GM12878 (cell line): ENCODE measurements at regions not wholly inside any gene's neighbourhood (a gene's known extent, or its start where the extent isn't known, plus 50 kb on each side); places are given as distances from the start of the nearest gene placed in this dataset.

ENCODE experiments used
- ATAC-seq: fragments of 200-7000 bp; cut with Tn5 transposase; 3 replicates; pipeline ENCODE4 v1.9.1; 2020; ENCODE audit warnings: mild to moderate bottlenecking, moderate library complexity
- BruUV-seq: library from RNA; stranded (reverse); fragments of 400-500 nt; replicated peaks from 2 replicates; lab custom pipeline; 2021; lab: Mats Ljungman, UMichigan
- CTCF ChIA-PET: fragments of 300-600 bp; sonication (Branson Sonifier 250); formaldehyde crosslinking; extraction: SDS; loops from one replicate; lab custom pipeline; 2021; ENCODE audit warnings: inconsistent platforms; lab: Yijun Ruan, JAX
- POLR2A ChIA-PET: fragments of 350-600 bp; formaldehyde crosslinking; extraction: SDS; loops from one replicate; lab custom pipeline; 2021; ENCODE audit warnings: inconsistent platforms; lab: Charles Lee
- RAD21 ChIA-PET: fragments of 300-600 bp; sonication (Branson Sonifier 250); formaldehyde crosslinking; loops from one replicate; lab custom pipeline; 2023; ENCODE audit warnings: antibody characterized with exemption; ENCODE audit not compliant: unreplicated experiment; lab: Charles Lee
- SMC1A ChIA-PET: fragments of 300-600 bp; sonication (Branson Sonifier 250); formaldehyde crosslinking; loops from one replicate; lab custom pipeline; 2023; ENCODE audit not compliant: unreplicated experiment, uncharacterized antibody; lab: Charles Lee
- DNase-seq: peaks from one replicate; pipeline ENCODE4 v3.0.0-alpha.2; 2011; ENCODE audit warnings: low read depth, low spot score
- FAIRE-seq: peaks from 3 replicates; lab custom pipeline; 2011; peaks lifted over from hg19 to GRCh38; lab: Jason Lieb, UNC
- H2AFZ ChIP-seq: 2 replicates; pipeline ENCODE4 v1.6.0; 2011; ENCODE audit warnings: low read depth, low read length, control low read depth; ENCODE audit not compliant: control insufficient read depth
- H3K27ac ChIP-seq: 2 replicates; pipeline ENCODE4 v1.5.1; 2011; ENCODE audit warnings: control low read depth; ENCODE audit not compliant: control insufficient read depth, insufficient read depth
- H3K27me3 ChIP-seq, 2 experiments: replicated peaks in 1 of 2; 2 replicates each; pipeline versions ENCODE4 v1.6.0 to v1.6.1; 2011; ENCODE audit warnings: low read length in 1 of 2; ENCODE audit not compliant: control insufficient read depth in 2 of 2, insufficient read depth in 2 of 2
- H3K36me3 ChIP-seq, 2 experiments: 2 replicates each; pipeline ENCODE4 v1.5.1; 2011; ENCODE audit warnings: low read length in 1 of 2; ENCODE audit not compliant: control insufficient read depth in 2 of 2, insufficient read depth in 2 of 2
- H3K4me1 ChIP-seq: 2 replicates; pipeline ENCODE4 v1.6.1; 2011; ENCODE audit warnings: mild to moderate bottlenecking, low read length, moderate library complexity, mixed read lengths; ENCODE audit not compliant: control insufficient read depth, insufficient read depth
- H3K4me2 ChIP-seq: 2 replicates; pipeline ENCODE4 v1.6.0; 2011; ENCODE audit warnings: control low read depth; ENCODE audit not compliant: control insufficient read depth, insufficient read depth
- H3K4me3 ChIP-seq: fragments of 200-600 bp; sonication (generic); 2 replicates; pipeline ENCODE4 v1.5.1; 2016
- H3K79me2 ChIP-seq: 2 replicates; pipeline ENCODE4 v1.6.0; 2011; ENCODE audit warnings: low read length; ENCODE audit not compliant: control insufficient read depth, insufficient read depth
- H3K9ac ChIP-seq: 2 replicates; pipeline ENCODE4 v1.8.0; 2011; ENCODE audit warnings: low read length, control low read depth, mixed read lengths; ENCODE audit not compliant: control insufficient read depth, insufficient read depth
- H3K9me3 ChIP-seq: replicated peaks from 3 replicates; pipeline ENCODE4 v1.5.1; 2011; ENCODE audit warnings: mild to moderate bottlenecking, low read length; ENCODE audit not compliant: control insufficient read depth, insufficient read depth
- H4K20me1 ChIP-seq: 2 replicates; pipeline ENCODE4 v1.6.0; 2011; ENCODE audit not compliant: control insufficient read depth, insufficient read depth
- CUX1 ChIP-seq: IDR thresholded peaks from 2 replicates; pipeline ENCODE4 v1.6.1; 2012; ENCODE audit warnings: improper control_type of control experiment, low read depth, low read length; ENCODE audit not compliant: insufficient replicate concordance
- JUND ChIP-seq: IDR thresholded peaks from 2 replicates; pipeline ENCODE4 v1.6.1; 2012; ENCODE audit warnings: low read depth, mild to moderate bottlenecking, low read length, improper control_type of control experiment, moderate library complexity
- LARP7 ChIP-seq: fragments of 450-650 bp; IDR thresholded peaks from 2 replicates; pipeline ENCODE4 v1.6.1; 2017; ENCODE audit warnings: mild to moderate bottlenecking
- POU2F2 ChIP-seq: IDR thresholded peaks from 3 replicates; pipeline ENCODE4 v1.6.1; 2011; ENCODE audit warnings: low read depth, mild to moderate bottlenecking, low read length, borderline replicate concordance
- RAD51 ChIP-seq: fragments of 450-650 bp; IDR thresholded peaks from 2 replicates; pipeline ENCODE4 v1.6.1; 2016; ENCODE audit warnings: moderate library complexity, mild to moderate bottlenecking, inconsistent platforms
- RB1 ChIP-seq: fragments of 450-650 bp; formaldehyde crosslinking; IDR thresholded peaks from 2 replicates; pipeline ENCODE4 v1.6.1; 2017; ENCODE audit warnings: mild to moderate bottlenecking, borderline replicate concordance
- SKIL ChIP-seq: fragments of 450-650 bp; IDR thresholded peaks from 2 replicates; pipeline ENCODE4 v1.6.1; 2017; ENCODE audit warnings: mild to moderate bottlenecking, low read depth, inconsistent platforms; ENCODE audit not compliant: poor library complexity, severe bottlenecking
- USF1 ChIP-seq: IDR thresholded peaks from 2 replicates; pipeline ENCODE4 v1.6.1; 2011; ENCODE audit warnings: borderline replicate concordance, low read depth, mild to moderate bottlenecking, moderate library complexity, mixed read lengths, low read length; ENCODE audit not compliant: insufficient read depth; ENCODE audit errors: extremely low read length
- WGBS: methylation state at CpG from one replicate; pipeline ENCODE4 v1.1.6; 2016; ENCODE audit warnings: low lambda C conversion rate; ENCODE audit not compliant: insufficient replicate concordance, insufficient coverage; ENCODE audit errors: missing lambda C conversion rate; 5-methylcytosine and 5-hydroxymethylcytosine counted together
- in situ Hi-C: fragments of 300-500 bp; cut with MboI; formaldehyde crosslinking; loops from 9 replicates; pipeline ENCODE4 v1.14.3; 2018; ENCODE audit warnings: mixed read lengths
- intact Hi-C: fragments of 100-400 bp; cut with micrococcal nuclease; formaldehyde crosslinking; loops from one replicate; pipeline ENCODE4 v1.14.2; 2022; ENCODE audit not compliant: unreplicated experiment
- TF ChIP-seq, protein P1 (sequence below): fragments of 450-650 bp; IDR thresholded peaks from 2 replicates; pipeline ENCODE4 v1.6.1; 2016; ENCODE audit warnings: mild to moderate bottlenecking, moderate library complexity, borderline replicate concordance

DNA sequence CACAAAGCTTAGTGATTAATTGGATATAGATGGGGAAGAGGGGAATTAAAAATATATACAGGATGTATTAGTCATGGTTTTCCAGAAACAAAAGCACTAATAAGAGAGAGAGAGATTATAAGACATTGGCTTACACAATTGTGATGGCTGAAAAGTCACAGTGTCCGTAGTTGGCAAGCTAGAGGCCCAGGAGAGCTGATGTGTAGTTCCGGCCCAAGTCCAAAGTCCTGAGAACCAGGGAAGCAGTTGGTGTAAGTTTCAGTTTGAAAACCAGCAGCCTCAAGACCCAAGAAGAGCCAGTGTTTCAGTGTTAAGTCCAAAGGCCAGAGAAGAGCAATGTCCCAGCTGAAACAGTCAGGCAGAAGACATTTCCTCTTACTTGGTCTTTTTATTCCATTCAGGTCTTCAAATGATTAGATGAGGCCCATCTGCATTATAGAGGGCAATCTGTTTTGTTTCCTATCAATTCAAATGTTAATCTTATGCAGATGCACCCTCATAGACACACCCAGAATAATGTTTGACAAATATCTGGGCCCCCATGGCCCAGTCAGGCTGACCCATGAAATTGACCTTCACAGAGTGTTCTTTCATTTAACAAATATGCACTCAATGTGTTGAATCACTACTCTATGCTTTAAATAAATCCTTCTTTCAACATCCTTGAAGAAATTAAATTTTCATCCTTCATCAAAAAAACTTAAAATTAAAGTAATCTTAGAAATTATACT, 67.2 kb upstream of the DIO2 start:
- no peaks in the 10 kb centered on the region for H3K36me3 ChIP-seq
- H3K4me1 ChIP-seq = no peaks in the 10 kb centered on the region
- RAD21 ChIA-PET = interaction anchor here (1.0 kb wide), 1 partner anchor 13 kb away, joined by 3 read pairs; no protein-coding TSS in a partner anchor
- POLR2A ChIA-PET = no interaction called here
- H3K27me3 ChIP-seq = no peaks in the 10 kb centered on the region
- no peaks in the 10 kb centered on the region for H3K79me2 ChIP-seq
- no peak overlapping the region for H3K27ac ChIP-seq
- H4K20me1 ChIP-seq = no peaks in the 10 kb centered on the region
- peak; percentile 34; the same call in 2 of the 3 replicates for ATAC-seq
- intact Hi-C loops (no loop called here), in situ Hi-C loops (no loop called here)
- H3K9me3 ChIP-seq = no peaks in the 10 kb centered on the region
- no TSS peak for BruUV-seq
- H3K9ac ChIP-seq = no peak overlapping the region
- SMC1A ChIA-PET = no interaction called here
- CTCF ChIA-PET = no interaction called here
- no peak for DNase-seq
- WGBS = 0% methylated on average over 2 of the region's 2 CpGs
- no peak overlapping the region for H3K4me2 ChIP-seq
- H3K4me3 ChIP-seq = no peak overlapping the region
- no peak overlapping the region for H2AFZ ChIP-seq
- no peak for FAIRE-seq
- TF ChIP-seq RAD51 (no peak), SKIL (no peak), LARP7 (no peak), CUX1 (no peak), POU2F2 (no peak), JUND (no peak), RB1 (no peak), USF1 (no peak)
- TF ChIP-seq, protein P1, sequence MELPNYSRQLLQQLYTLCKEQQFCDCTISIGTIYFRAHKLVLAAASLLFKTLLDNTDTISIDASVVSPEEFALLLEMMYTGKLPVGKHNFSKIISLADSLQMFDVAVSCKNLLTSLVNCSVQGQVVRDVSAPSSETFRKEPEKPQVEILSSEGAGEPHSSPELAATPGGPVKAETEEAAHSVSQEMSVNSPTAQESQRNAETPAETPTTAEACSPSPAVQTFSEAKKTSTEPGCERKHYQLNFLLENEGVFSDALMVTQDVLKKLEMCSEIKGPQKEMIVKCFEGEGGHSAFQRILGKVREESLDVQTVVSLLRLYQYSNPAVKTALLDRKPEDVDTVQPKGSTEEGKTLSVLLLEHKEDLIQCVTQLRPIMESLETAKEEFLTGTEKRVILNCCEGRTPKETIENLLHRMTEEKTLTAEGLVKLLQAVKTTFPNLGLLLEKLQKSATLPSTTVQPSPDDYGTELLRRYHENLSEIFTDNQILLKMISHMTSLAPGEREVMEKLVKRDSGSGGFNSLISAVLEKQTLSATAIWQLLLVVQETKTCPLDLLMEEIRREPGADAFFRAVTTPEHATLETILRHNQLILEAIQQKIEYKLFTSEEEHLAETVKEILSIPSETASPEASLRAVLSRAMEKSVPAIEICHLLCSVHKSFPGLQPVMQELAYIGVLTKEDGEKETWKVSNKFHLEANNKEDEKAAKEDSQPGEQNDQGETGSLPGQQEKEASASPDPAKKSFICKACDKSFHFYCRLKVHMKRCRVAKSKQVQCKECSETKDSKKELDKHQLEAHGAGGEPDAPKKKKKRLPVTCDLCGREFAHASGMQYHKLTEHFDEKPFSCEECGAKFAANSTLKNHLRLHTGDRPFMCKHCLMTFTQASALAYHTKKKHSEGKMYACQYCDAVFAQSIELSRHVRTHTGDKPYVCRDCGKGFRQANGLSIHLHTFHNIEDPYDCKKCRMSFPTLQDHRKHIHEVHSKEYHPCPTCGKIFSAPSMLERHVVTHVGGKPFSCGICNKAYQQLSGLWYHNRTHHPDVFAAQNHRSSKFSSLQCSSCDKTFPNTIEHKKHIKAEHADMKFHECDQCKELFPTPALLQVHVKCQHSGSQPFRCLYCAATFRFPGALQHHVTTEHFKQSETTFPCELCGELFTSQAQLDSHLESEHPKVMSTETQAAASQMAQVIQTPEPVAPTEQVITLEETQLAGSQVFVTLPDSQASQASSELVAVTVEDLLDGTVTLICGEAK = no peak
